ENCODE measurements at regions not wholly inside any gene's neighbourhood (a gene's known extent, or its start where the extent isn't known, plus 50 kb on each side); places are given as distances from the start of the nearest gene placed in this dataset.

DNA sequence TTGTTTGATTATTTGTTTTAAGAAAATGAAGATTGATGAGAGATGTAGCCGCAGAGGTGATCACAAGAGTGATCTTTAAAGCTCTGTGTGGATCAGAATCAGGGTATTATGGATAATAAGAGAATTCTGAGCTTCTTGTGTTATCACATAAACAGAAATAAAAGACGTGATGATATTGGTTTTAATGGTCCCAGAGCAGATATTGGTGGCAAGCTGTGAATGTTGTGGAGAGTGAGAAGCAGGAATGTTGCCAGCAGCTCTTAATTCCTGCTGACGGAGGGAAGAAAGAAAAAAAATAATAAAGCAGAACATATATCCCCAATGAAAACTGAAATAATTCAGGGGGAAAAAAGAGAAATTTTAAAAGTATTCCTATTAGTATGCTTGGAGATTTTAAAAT, 1015.9 kb downstream of the PCDH18 start:
- DNase-seq (ENCODE audit: low read depth) = no peak
- TF ChIP-seq, protein P1, sequence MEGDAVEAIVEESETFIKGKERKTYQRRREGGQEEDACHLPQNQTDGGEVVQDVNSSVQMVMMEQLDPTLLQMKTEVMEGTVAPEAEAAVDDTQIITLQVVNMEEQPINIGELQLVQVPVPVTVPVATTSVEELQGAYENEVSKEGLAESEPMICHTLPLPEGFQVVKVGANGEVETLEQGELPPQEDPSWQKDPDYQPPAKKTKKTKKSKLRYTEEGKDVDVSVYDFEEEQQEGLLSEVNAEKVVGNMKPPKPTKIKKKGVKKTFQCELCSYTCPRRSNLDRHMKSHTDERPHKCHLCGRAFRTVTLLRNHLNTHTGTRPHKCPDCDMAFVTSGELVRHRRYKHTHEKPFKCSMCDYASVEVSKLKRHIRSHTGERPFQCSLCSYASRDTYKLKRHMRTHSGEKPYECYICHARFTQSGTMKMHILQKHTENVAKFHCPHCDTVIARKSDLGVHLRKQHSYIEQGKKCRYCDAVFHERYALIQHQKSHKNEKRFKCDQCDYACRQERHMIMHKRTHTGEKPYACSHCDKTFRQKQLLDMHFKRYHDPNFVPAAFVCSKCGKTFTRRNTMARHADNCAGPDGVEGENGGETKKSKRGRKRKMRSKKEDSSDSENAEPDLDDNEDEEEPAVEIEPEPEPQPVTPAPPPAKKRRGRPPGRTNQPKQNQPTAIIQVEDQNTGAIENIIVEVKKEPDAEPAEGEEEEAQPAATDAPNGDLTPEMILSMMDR (IDR thresholded peaks at IDR 0.05; ENCODE audit: low read length, missing control alignments) = no peak
- no peak overlapping the region for H3K4me3 ChIP-seq (replicated peaks; ENCODE audit: low read depth, low read length)

DNA sequence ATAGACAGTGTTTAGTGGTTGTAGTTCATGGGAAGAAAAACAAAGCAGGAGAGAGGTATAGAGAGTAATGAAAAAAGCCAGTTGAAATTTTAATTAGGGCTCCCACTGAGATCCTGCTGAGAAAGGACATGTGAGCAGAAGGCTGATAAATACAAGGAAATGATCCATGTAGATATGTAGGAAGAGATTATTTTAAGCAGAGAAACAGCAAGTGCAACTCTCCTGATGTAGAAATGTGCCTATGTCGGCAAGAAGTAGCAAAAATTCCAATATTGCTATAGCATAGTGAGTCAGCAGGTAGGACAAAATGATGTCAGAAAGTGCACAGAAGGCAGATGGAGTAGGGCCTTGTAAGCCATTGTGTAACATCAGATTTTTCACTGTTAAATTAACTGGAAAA, 1027.3 kb downstream of the PCDH18 start:
- TF ChIP-seq, protein P1 (IDR thresholded peaks at IDR 0.05; ENCODE audit: low read length, missing control alignments) = no peak
- DNase-seq (ENCODE audit: low read depth) = peak; percentile 4
- no peak overlapping the region for H3K4me3 ChIP-seq (replicated peaks; ENCODE audit: low read depth, low read length)

GRCh38 chr4:136495851-136496250, 1036.4 kb downstream of the PCDH18 start:
- no peak for DNase-seq (ENCODE audit: low read depth)
- TF ChIP-seq, protein P1 (IDR thresholded peaks at IDR 0.05; ENCODE audit: low read length, missing control alignments) = no peak
- no peak overlapping the region for H3K4me3 ChIP-seq (replicated peaks; ENCODE audit: low read depth, low read length)

- TF ChIP-seq, protein P1 (IDR thresholded peaks at IDR 0.05; ENCODE audit: low read length, missing control alignments) = no peak
- no peak overlapping the region for H3K4me3 ChIP-seq (replicated peaks; ENCODE audit: low read depth, low read length)
- no peak for DNase-seq (ENCODE audit: low read depth)
Measured at GRCh38 chr4:136495076-136495475, 1037.2 kb downstream of the PCDH18 start.

DNA sequence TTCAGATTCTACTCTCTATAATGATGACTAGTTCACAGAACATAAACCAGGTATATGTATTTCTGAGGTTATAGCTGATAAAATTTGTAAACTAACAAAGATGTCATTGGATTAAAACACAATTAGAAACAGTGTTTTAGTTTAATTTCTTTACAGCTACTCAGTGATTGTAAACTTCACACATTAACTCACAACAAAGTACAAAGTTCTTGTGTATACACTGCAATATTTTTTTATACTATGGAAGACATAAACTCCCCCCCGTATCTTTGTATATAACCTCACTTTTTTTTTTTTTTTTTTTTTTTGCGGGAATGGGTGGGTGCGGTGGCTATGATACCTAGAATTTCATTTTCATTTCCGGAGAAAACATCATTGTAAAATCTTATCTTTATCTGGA, 1043.2 kb downstream of the PCDH18 start:
- no peak overlapping the region for H3K4me3 ChIP-seq (replicated peaks; ENCODE audit: low read depth, low read length)
- TF ChIP-seq, protein P1 (IDR thresholded peaks at IDR 0.05; ENCODE audit: low read length, missing control alignments) = no peak
- no peak for DNase-seq (ENCODE audit: low read depth)

DNA sequence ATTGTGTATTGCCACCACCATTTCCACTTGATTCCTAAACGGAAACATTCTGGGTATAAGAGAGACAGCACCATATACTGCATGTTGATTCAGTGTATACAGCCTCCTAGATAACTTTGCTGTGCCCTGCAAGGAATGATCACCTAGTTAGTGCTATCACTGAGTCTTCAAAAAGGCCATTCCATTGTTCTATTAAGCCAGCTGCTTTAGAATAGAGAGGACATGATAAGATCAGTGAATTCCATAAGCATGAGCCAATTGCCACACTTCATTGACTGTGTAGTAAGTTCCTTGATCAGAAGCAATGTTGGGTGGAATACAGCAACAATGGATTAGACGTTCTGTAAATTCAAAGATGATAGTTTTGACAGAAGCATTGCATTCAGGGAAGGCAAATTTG, 1047.3 kb downstream of the PCDH18 start:
- DNase-seq (ENCODE audit: low read depth) = peak; percentile 5
- TF ChIP-seq, protein P1 (IDR thresholded peaks at IDR 0.05; ENCODE audit: low read length, missing control alignments) = no peak
- no peak overlapping the region for H3K4me3 ChIP-seq (replicated peaks; ENCODE audit: low read depth, low read length)

GRCh38 chr4:136476753-136477152, 1055.5 kb downstream of the PCDH18 start:
- H3K4me3 ChIP-seq (replicated peaks; ENCODE audit: low read depth, low read length) = no peak overlapping the region
- TF ChIP-seq, protein P1 (IDR thresholded peaks at IDR 0.05; ENCODE audit: low read length, missing control alignments) = no peak

More at GRCh38 chr4:136476753-136477152, 1055.5 kb downstream of the PCDH18 start:
- no peak for DNase-seq (ENCODE audit: low read depth)

All from fibroblast of pulmonary artery (primary cell).